ENCODE measurements at regions not wholly inside any gene's neighbourhood (a gene's known extent, or its start where the extent isn't known, plus 50 kb on each side); places are given as distances from the start of the nearest gene placed in this dataset.

DNA sequence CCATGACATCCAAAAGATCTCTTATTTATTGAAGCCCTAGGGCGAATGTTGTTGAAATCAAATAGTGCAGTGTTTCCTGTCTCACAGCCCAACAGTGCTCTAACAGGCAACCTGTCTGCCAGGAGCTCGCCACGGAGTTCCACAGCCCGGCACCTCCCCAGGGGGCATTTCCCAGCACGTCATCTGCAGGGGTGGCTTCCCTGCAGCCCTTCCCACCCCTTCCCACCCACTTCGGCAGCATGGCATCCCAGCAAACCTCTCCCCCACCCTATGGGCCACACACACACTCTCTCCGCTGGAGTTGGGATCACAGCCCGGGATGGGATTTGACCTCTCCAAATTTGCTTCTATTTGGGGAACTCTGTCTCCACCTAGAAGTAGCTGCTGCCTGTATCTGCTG, 62.7 kb upstream of the C14orf180 start:
- Histone ChIP-seq H3K79me2 (ENCODE audit: control insufficient read depth, insufficient read depth, low read length, poor library complexity) (no peaks in the 10 kb centered on the region), H4K12ac (ENCODE audit: low read depth, low read length) (no peak overlapping the region), H2AK5ac (ENCODE audit: low read length) (no peak overlapping the region), H3K4me2 (ENCODE audit: low read length) (no peak overlapping the region), H3K9ac (ENCODE audit: low read length) (no peak overlapping the region), H4K91ac (ENCODE audit: low read depth, low read length) (no peak overlapping the region), H3K4ac (ENCODE audit: low read depth, low read length) (no peak overlapping the region), H2BK12ac (ENCODE audit: low read length) (no peak overlapping the region), H3K27ac (ENCODE audit: low read depth, low read length) (no peak overlapping the region), H3K14ac (ENCODE audit: low read length) (no peak overlapping the region), H2BK5ac (ENCODE audit: low read depth, low read length, poor library complexity) (no peak overlapping the region), H3K27me3 (ENCODE audit: insufficient read depth, low read length) (no peaks in the 10 kb centered on the region), H2BK120ac (ENCODE audit: insufficient read depth, low read length, poor library complexity) (no peak overlapping the region), H3K23ac (ENCODE audit: low read length) (no peak overlapping the region), H3K36me3 (ENCODE audit: control insufficient read depth in 1 of 2, insufficient read depth in 2 of 2, low read length in 2 of 2) (no peaks in the 10 kb centered on the region), H3K18ac (ENCODE audit: low read length) (no peak overlapping the region), H3K9me3 (ENCODE audit: insufficient read depth, low read depth, low read length) (peaks cover 16% of the 10 kb centered on the region), H3K4me1 (ENCODE audit: control insufficient read depth in 1 of 2, insufficient read depth in 2 of 2, low read length in 2 of 2) (peaks cover 0 to 3% of the 10 kb centered on the region in 2 experiments), H3K79me1 (ENCODE audit: low read length) (no peaks in the 10 kb centered on the region), H4K8ac (ENCODE audit: low read depth, low read length) (no peak overlapping the region), H2AFZ (ENCODE audit: insufficient read depth, low read length, poor library complexity) (no peak overlapping the region), H3K4me3 (ENCODE audit: low read depth, low read length) (no peak overlapping the region)
- DNase-seq = no peak
- WGBS (ENCODE audit: extremely low coverage, insufficient coverage, insufficient read length) = no CpG with 5 or more reads among the region's 8 CpGs

DNA sequence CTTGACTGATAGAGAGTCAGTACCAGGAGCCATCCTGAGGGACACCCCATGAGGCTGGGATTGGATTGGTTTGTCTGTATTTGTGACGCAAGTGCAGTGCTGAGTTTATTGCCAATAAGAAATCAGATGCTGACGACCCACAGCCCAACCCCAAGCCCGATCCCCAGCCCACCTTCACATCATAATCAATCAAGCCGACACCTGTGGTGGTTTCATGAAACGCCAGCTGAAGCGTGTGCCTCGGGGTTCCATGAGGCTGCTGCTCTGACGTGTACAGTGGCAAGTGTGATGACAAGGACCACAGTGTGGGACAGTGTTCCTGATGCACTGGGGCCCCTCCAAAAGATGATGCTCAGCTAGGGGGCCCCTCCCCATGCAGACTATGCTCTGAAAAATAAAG, 62.1 kb upstream of the C14orf180 start:
- H3K14ac ChIP-seq (ENCODE audit: low read length) = no peak overlapping the region
- no peak overlapping the region for H3K4me2 ChIP-seq (ENCODE audit: low read length)
- no peak overlapping the region for H4K12ac ChIP-seq (ENCODE audit: low read depth, low read length)
- no peak overlapping the region for H3K18ac ChIP-seq (ENCODE audit: low read length)
- H3K4ac ChIP-seq (ENCODE audit: low read depth, low read length) = no peak overlapping the region
- no peaks in the 10 kb centered on the region for H3K36me3 ChIP-seq (ENCODE audit: control insufficient read depth in 1 of 2, insufficient read depth in 2 of 2, low read length in 2 of 2)
- no peak overlapping the region for H2BK120ac ChIP-seq (ENCODE audit: insufficient read depth, low read length, poor library complexity)
- DNase-seq = no peak
- H3K4me1 ChIP-seq (ENCODE audit: control insufficient read depth in 1 of 2, insufficient read depth in 2 of 2, low read length in 2 of 2) = peaks cover 0 to 3% of the 10 kb centered on the region in 2 experiments
- no peaks in the 10 kb centered on the region for H3K79me2 ChIP-seq (ENCODE audit: control insufficient read depth, insufficient read depth, low read length, poor library complexity)
- no peak overlapping the region for H3K23ac ChIP-seq (ENCODE audit: low read length)
- no peak overlapping the region for H2BK12ac ChIP-seq (ENCODE audit: low read length)
- no peak overlapping the region for H3K9ac ChIP-seq (ENCODE audit: low read length)
- no peak overlapping the region for H2AFZ ChIP-seq (ENCODE audit: insufficient read depth, low read length, poor library complexity)
- no peak overlapping the region for H3K4me3 ChIP-seq (ENCODE audit: low read depth, low read length)
- H4K91ac ChIP-seq (ENCODE audit: low read depth, low read length) = no peak overlapping the region
- no peaks in the 10 kb centered on the region for H3K79me1 ChIP-seq (ENCODE audit: low read length)
- H2BK5ac ChIP-seq (ENCODE audit: low read depth, low read length, poor library complexity) = no peak overlapping the region
- no peaks in the 10 kb centered on the region for H3K27me3 ChIP-seq (ENCODE audit: insufficient read depth, low read length)
- no peak overlapping the region for H3K27ac ChIP-seq (ENCODE audit: low read depth, low read length)
- no CpG with 5 or more reads among the region's 8 CpGs for WGBS (ENCODE audit: extremely low coverage, insufficient coverage, insufficient read length)
- H2AK5ac ChIP-seq (ENCODE audit: low read length) = no peak overlapping the region
- peaks cover 16% of the 10 kb centered on the region for H3K9me3 ChIP-seq (ENCODE audit: insufficient read depth, low read depth, low read length)
- no peak overlapping the region for H4K8ac ChIP-seq (ENCODE audit: low read depth, low read length)

DNA sequence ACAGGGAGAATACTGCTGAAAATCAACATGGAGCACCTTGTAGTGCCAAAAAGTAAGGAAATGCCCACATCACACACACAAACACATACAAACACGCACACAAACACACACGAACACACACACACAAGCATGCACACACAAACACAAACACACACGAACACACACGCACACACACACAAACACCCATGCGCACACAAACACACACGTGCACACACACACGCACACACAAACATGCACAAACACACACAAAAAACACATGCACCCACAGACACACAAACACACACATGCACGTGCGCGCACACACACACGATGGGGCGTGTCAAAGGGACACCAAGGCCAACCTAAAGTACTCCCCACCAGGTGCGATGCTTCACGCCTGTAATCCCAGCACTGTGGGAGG, 61.7 kb upstream of the C14orf180 start:
- no peak overlapping the region for H3K27ac ChIP-seq (ENCODE audit: low read depth, low read length)
- H3K18ac ChIP-seq (ENCODE audit: low read length) = no peak overlapping the region
- no peaks in the 10 kb centered on the region for H3K36me3 ChIP-seq (ENCODE audit: control insufficient read depth in 1 of 2, insufficient read depth in 2 of 2, low read length in 2 of 2)
- H4K91ac ChIP-seq (ENCODE audit: low read depth, low read length) = no peak overlapping the region
- H3K27me3 ChIP-seq (ENCODE audit: insufficient read depth, low read length) = no peaks in the 10 kb centered on the region
- H3K23ac ChIP-seq (ENCODE audit: low read length) = no peak overlapping the region
- no peak overlapping the region for H2BK5ac ChIP-seq (ENCODE audit: low read depth, low read length, poor library complexity)
- no peaks in the 10 kb centered on the region for H3K79me2 ChIP-seq (ENCODE audit: control insufficient read depth, insufficient read depth, low read length, poor library complexity)
- no peak overlapping the region for H4K8ac ChIP-seq (ENCODE audit: low read depth, low read length)
- no peak overlapping the region for H3K4me2 ChIP-seq (ENCODE audit: low read length)
- H4K12ac ChIP-seq (ENCODE audit: low read depth, low read length) = no peak overlapping the region
- no peaks in the 10 kb centered on the region for H3K79me1 ChIP-seq (ENCODE audit: low read length)
- no peak overlapping the region for H3K4me3 ChIP-seq (ENCODE audit: low read depth, low read length)
- H3K14ac ChIP-seq (ENCODE audit: low read length) = no peak overlapping the region
- H2BK120ac ChIP-seq (ENCODE audit: insufficient read depth, low read length, poor library complexity) = no peak overlapping the region
- 100% methylated on average over 3 of the region's 14 CpGs for WGBS (ENCODE audit: extremely low coverage, insufficient coverage, insufficient read length)
- no peak overlapping the region for H2BK12ac ChIP-seq (ENCODE audit: low read length)
- no peak overlapping the region for H3K9ac ChIP-seq (ENCODE audit: low read length)
- H3K4ac ChIP-seq (ENCODE audit: low read depth, low read length) = no peak overlapping the region
- no peak for DNase-seq
- H2AK5ac ChIP-seq (ENCODE audit: low read length) = no peak overlapping the region
- no peak overlapping the region for H2AFZ ChIP-seq (ENCODE audit: insufficient read depth, low read length, poor library complexity)
- H3K4me1 ChIP-seq (ENCODE audit: control insufficient read depth in 1 of 2, insufficient read depth in 2 of 2, low read length in 2 of 2) = peaks cover 0 to 3% of the 10 kb centered on the region in 2 experiments
- H3K9me3 ChIP-seq (ENCODE audit: insufficient read depth, low read depth, low read length) = peaks cover 15% of the 10 kb centered on the region

DNA sequence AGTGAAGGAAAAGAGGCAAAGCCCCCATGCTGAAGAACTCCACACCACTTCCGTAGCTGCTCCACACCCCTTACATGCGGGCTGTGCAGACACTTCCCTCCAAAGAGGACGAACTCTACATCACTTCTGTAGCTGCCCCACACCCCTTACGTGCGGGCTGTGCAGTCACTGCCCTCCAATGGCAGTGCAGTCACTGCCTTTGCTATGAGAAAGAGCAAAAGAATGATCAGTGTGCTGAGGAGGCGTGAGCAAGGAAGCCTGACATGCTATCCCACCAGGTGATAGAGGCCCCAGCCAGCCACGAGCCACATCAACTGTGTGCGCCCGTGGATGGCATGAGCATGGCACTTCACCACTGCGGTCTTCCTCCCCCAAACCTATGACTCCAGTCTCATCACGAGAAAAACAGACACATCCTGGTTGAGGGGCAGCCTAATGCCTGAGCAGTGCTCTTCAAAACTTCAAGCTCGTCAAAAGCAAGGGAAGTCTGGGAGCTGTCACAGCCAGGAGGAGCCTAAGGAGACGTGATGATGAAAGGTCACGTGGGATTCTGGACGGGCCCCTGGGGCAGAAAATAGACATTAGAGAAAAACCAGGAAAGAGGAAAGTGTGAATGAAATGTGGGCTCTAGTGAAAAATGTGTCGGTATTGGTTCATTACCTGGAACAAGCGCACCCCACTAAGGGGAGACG, 60.8 kb upstream of the C14orf180 start:
- WGBS (ENCODE audit: extremely low coverage, insufficient coverage, insufficient read length) = no CpG with 5 or more reads among the region's 18 CpGs

More for the DNA sequence above, 60.8 kb upstream of the C14orf180 start:
- no peak overlapping the region for H3K9ac ChIP-seq (ENCODE audit: low read length)
- H3K9me3 ChIP-seq (ENCODE audit: insufficient read depth, low read depth, low read length) = peaks cover 15% of the 10 kb centered on the region
- no peaks in the 10 kb centered on the region for H3K79me2 ChIP-seq (ENCODE audit: control insufficient read depth, insufficient read depth, low read length, poor library complexity)
- no peak overlapping the region for H3K4ac ChIP-seq (ENCODE audit: low read depth, low read length)
- no peaks in the 10 kb centered on the region for H3K79me1 ChIP-seq (ENCODE audit: low read length)
- H2BK120ac ChIP-seq (ENCODE audit: insufficient read depth, low read length, poor library complexity) = no peak overlapping the region
- no peak overlapping the region for H4K8ac ChIP-seq (ENCODE audit: low read depth, low read length)
- H3K18ac ChIP-seq (ENCODE audit: low read length) = no peak overlapping the region
- no peak overlapping the region for H2AFZ ChIP-seq (ENCODE audit: insufficient read depth, low read length, poor library complexity)
- peak in 1 of 2 donors; percentile 18 for DNase-seq
- H3K36me3 ChIP-seq (ENCODE audit: control insufficient read depth in 1 of 2, insufficient read depth in 2 of 2, low read length in 2 of 2) = no peaks in the 10 kb centered on the region
- no peaks in the 10 kb centered on the region for H3K27me3 ChIP-seq (ENCODE audit: insufficient read depth, low read length)
- no peak overlapping the region for H3K27ac ChIP-seq (ENCODE audit: low read depth, low read length)
- H2BK12ac ChIP-seq (ENCODE audit: low read length) = no peak overlapping the region
- H3K4me1 ChIP-seq (ENCODE audit: control insufficient read depth in 1 of 2, insufficient read depth in 2 of 2, low read length in 2 of 2) = peaks cover 0 to 3% of the 10 kb centered on the region in 2 experiments
- no peak overlapping the region for H4K91ac ChIP-seq (ENCODE audit: low read depth, low read length)
- H3K23ac ChIP-seq (ENCODE audit: low read length) = peak overlapping the region; percentile 30
- no peak overlapping the region for H2AK5ac ChIP-seq (ENCODE audit: low read length)
- no peak overlapping the region for H2BK5ac ChIP-seq (ENCODE audit: low read depth, low read length, poor library complexity)
- H3K4me3 ChIP-seq (ENCODE audit: low read depth, low read length) = no peak overlapping the region
- no peak overlapping the region for H4K12ac ChIP-seq (ENCODE audit: low read depth, low read length)
- H3K14ac ChIP-seq (ENCODE audit: low read length) = no peak overlapping the region
- no peak overlapping the region for H3K4me2 ChIP-seq (ENCODE audit: low read length)
